ENCODE measurements at regions not wholly inside any gene's neighbourhood (a gene's known extent, or its start where the extent isn't known, plus 50 kb on each side); places are given as distances from the start of the nearest gene placed in this dataset.
"Not testable (repeated sequence)": the region's sequence is repeated elsewhere in the genome, so short reads cannot be mapped to it uniquely, and the experiment has no call there.

DNA sequence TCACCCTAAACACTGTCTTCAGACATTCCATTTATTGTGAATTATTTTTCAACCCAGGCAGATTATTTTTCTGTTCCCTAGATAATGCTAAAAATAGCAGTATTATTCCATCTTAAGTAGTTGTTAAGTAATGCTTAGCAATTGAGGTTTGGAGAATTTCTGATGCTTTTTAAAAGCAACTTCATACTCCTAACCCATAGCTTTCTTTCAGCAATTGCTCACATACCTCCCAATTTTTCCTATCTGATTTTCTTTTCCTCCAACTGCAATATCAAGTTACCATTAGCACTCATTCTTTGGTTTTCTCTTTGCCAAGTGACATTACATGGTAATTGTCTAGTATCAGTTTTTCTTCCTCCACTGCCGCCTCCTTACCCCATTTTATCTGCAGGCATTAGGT lies 104.7 kb downstream of the GPR85 start:
- DNase-seq, result no peak

DNA sequence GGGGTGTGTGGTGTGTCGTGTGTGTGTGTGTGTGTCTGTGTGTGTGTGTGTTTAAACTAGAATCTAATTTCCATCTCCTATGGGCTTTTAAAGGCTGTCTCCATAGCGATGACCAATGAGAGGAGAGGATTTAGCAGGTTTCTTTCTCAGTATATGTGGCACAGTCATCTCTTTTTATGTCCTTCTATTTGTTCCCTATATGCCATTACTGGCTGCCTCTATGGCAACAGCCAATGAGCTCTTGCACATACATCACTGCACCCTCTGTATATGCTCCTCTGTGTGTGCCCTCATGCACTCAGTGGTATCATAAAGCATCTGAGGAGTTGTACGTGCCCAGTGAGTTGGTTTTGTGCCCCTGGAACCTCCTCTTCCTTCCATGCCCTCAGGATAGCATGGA lies 107.6 kb downstream of the GPR85 start:
- not testable (repeated sequence) for DNase-seq

DNA sequence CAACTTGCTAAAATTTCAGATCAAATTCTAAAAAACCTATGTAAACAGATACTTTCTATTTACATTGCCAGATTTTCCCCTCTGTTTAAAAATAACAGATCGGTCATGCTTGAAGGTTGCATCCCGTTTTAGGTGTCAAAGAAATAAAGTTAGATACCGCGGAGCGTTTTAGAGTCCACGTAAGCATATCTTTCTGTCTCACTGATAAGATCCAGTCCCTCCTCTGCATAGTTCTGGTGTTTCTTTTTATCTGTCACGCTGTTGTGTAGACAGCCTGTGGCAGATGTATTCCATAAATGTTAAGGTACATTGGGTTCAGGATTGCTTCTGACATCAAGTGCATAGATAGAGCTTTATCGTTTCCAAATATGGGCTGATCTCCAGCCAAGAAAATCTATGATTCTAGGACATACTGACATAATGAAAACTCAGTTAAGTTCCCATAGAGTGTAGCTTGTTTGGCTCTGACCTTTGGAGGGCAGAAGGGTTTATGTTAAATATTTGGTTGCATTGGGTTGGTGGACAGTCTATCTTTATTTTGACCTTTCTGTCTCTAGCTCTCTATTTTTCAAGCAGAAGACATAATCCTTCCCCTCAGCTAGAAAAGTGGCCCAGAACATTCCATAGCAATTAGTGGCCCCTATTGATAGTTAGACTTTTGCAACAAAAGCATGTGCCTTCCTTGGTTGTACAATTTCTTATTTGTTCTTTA lies 109.2 kb downstream of the GPR85 start:
- DNase-seq, result not testable (repeated sequence)

DNA sequence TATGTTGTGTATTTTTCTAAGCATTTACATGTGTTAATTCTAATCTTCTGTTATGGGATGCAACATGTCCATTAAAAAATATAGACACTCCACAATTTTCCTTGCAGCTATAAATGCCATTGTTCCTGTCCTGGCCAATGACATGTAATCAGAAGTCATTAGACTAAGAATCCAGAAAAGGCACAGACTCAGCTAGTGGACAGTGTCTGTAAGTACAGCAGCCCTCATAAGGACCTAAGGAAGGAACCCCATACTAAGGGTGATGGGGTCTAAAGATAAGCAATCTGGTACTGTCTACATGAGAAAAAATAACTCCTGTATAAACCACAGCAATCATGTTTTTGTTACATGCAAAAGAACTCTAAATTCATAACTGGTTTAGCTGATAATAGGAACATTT lies 115.9 kb downstream of the GPR85 start:
- DNase-seq, result no peak

DNA sequence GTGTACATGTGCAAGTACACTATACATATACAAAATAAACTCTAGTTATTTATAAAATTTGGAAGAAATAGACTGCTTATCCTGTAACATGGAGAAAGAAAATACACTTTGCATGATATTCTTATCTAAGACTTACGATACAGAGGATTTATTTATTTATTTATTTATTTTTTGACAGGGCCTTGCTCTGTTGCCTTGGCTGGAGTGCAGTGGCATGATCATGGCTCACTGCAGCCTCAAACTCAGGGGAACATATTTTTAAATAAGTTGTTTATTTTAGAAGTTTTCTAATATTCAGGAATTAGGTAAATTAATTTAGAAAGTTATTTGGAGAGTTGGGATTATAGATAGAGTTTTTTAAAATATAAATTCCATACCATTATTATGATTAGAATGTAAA lies 116.7 kb downstream of the GPR85 start:
- no peak for DNase-seq

DNA sequence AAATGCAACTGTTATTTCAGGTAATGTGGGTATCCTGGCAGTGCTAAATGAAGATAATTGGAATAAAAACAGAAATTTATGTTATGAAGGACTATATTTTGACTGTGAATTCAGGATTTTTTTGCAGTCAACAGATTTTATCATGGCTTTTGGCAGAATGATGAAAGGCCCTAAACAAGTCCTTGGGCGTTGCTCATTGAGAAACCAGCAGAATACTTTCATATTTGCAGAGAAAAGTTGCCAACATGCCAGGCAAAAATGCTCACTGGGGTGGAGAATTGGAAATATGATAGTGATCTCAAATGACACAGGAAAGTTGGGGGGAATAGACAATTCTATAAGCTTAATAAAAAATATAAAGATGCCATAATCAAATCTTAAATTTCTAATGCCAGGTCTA lies 121.1 kb downstream of the GPR85 start:
- DNase-seq, result no peak

DNA sequence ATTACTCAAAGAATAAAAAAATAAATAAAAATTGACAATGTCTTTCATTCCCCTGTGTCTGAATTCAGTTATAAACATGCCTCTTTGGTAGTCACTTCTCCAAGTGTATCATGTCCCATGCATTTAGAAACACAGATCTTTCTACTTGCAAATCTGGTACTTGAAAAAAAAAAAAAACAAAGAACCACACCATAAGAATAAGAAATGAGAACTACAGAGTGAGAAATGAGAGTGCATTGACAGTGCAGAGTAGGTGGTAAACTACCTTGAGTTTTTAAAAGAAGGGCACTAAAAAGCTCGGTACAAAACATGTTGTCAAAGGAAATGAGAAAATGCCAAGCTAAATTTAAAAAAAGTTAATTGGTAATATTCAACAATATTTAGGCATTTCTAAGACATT lies 123.0 kb downstream of the GPR85 start:
- DNase-seq, result no peak

DNA sequence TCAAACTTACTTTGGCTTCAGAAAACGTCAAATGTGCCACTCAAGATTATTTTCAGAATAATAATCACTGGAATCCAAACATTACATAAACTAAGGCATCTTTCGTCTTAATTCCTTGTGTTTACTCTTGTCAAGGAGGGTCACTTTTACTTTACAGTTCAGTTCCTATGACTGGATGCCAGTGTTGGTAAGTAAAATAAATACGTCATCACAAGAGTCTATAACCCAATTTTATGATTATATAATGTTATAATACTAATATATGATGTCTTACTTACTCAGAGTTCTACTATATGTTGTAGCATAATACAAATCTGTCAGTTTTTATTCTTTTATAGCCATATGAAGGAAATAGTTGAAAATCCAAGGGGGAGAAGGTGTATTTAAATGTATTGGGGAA lies 123.8 kb downstream of the GPR85 start:
- no peak for DNase-seq

DNA sequence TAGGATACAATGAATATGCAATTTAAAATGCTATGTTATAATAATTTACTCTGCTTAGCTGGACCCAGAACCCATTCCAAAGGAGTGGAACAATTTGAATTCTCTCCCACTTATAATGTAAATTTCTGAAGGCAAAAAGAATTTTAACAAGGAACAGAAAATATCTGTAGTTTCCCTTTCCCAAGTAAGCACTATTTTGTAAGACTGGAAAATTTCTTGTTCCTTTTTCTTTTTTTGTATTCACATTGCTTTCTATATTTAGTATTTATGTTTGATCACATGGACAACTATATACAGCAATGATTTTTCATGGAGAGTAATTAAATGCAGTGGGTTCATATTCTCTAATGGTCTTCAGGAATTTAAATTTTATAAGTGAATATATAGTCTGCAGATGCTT lies 127.4 kb downstream of the GPR85 start:
- peak; percentile 61 to 95 (median 93) for DNase-seq

DNA sequence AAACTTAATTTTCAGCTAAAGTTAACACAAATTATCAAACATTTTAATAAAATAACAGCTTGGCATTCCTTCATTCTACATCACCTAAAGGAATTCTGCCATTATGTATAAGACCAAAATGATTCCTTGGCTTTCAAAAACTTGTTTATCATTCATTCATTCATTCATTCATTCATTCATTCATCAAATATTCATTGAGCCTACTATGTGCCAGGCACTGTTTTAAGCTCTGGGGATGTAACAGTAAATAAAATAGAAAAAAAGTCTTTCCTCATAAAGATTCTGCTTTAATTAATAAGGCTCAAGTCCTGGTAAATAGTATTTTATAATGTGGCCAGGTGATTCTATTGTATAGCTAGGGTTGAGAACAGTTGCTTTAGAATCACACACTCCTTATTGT lies 127.9 kb downstream of the GPR85 start:
- DNase-seq, result no peak

DNA sequence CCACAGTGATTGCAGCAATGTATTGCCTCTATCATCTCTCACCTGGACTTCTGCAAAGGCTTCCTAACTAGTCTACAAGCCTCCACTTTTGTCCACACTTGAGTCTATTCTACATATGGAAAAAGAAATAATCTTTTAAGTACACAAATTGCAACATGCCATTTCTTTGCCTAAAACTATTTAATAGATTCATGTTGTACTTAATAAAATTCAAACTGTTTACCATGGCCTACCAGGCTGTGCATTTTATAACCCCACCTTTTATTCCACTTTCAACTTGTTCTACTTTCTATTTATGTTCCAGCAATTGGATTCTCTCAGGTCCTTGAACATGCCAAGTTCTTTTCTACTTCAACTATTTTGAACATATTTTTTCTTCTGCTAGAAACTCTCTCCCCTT lies 128.7 kb downstream of the GPR85 start:
- no peak for DNase-seq

DNA sequence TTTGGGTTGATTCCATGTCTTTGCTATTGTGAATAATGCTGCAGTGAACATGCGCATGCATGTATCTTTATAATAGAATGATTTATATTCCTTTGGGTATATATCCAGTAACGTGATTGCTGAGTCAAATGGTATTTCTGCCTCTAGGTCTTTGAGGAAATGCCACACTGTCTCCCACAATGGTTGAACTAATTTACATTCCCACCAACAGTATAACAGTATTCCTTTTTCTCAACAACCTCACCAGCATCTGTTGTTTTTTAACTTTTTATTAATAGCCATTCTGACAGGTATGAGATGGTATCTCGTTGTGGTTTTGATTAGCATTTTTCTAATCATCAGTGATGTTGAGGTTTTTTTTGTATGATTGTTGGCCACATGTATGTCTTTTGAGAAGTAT lies 133.6 kb downstream of the GPR85 start:
- DNase-seq, result not testable (repeated sequence)

DNA sequence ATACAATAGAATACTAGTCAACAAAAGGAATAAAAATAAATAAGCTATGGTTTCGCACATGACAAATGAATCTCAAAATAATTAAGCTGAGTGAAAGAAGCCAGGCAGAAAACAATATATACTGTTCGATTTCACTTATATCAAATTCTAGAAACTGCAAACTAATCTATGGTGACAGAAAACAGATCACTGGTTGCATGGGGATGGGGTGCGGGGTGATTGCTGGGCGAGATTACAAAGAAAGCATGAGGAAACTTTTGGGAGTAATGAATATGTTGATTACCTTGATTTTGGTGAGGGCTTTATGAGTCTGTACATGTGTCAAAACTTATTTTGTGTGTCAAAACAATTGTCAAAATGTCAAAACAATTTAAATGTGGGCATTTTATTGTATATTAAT lies 135.6 kb downstream of the GPR85 start:
- no peak for DNase-seq

DNA sequence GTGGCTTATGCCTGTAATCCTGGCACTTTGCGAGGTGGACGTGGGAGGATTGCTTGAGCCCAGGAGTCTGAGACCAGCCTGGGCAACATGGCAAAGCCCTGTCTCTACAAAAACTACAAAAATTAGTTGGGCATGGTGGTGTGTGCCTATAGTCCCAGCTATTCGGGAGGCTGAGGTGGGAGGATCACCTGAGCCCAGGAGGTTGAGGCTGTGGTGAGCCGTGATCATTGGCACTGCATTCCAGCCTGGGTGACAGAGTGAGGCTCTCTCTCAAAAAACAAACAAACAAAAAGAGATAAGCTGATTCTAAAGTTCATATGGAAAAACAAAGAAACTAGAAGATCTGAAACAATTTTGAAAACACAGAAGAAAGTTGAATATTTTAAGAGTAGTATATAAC lies 136.9 kb downstream of the GPR85 start:
- DNase-seq, result not testable (repeated sequence)

DNA sequence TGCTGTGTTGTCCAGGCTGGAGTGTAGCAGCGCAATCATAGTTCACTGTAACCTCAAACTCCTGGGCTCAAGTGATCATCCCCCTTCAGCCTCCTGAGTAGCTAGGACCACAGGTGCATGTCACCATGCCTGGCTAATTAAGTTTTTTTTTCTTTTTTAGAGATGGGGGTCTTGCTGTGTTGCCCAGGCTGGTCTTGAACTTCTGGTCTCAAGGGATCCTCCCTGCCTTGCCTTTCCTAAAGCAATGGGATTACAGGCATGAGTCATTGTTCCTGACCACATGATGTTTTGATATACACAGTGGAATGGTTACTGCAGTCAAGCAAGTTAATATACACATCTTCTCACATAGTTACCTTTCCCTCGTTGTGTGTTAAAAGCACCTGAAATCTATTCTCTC lies 140.3 kb downstream of the GPR85 start:
- no peak for DNase-seq

DNA sequence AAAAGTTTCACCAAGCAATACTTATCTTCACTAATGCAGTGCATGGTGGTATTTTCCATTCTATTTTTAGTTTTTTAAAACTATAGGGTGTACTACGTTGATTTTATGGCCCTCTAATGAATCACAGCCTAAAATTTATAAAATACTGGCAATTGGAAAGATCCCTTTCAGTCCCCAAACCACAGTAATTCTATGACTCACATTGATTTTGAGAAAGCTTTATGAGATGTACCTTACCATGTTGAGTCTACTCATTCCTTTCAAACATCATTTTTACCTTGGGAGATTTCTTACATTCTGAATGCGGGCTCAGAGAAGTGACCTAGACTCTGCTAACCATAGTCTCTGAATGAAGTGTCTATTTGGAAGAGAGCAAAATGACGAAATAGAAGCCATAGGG lies 141.6 kb downstream of the GPR85 start:
- DNase-seq, result peak in 1 of 3 donors; percentile 33

DNA sequence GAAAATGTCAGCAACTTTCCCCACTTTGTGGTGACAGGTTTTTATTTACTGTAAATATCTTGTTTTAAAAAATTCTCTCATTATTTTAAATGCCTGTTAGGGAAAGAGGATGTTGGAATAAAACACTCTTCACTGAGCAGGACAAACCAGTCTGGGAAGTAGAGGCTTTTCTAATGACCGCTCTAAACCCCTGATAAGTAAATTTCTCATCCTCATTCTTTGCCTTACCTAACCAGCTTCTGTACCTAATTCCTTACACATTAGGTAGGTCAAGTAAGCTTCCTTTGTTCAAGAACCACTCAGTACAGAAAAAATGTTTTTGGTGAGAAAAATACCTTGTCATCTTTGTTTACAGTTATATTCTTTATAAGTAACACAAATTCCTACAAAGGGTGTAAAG lies 143.6 kb downstream of the GPR85 start:
- no peak for DNase-seq

DNA sequence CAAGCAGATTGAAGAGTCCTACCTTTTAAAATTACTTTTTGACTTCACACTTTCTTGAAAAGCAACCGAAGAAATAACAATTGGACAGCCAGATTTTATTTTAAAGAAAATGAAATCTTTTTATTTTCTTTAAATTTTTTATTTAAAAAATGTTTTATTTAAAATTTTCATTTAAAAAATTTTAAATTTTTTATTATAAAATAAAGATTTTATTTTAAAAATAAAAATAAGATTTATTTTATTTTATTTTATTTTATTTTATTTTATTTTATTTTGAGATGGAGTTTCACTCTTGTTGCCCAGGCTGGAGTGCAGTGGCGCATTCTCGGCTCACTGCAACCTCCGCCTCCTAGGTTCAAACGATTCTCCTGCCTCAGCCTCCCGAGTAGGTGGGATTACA lies 144.5 kb downstream of the GPR85 start:
- not testable (repeated sequence) for DNase-seq

DNA sequence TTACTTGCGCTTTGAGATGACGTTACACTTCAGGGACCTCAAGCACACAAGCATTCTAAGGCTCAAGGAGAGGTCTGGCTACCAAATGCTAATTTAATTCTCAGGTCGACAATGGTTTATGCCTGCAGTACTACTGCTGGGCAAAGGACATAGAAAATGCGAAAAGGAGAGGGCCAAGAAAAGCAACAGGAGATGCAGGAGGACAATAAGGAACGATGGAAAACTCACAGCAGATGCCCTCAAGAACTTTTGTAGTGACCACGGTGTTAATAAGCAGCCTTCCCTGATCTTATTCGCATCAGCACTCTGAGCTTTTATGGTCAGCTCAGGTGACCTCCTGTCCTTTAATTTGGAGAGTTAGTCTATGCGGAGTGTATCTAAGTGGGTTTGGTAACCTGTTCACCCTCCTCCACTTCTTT lies 146.3 kb downstream of the GPR85 start:
- no peak for DNase-seq

DNA sequence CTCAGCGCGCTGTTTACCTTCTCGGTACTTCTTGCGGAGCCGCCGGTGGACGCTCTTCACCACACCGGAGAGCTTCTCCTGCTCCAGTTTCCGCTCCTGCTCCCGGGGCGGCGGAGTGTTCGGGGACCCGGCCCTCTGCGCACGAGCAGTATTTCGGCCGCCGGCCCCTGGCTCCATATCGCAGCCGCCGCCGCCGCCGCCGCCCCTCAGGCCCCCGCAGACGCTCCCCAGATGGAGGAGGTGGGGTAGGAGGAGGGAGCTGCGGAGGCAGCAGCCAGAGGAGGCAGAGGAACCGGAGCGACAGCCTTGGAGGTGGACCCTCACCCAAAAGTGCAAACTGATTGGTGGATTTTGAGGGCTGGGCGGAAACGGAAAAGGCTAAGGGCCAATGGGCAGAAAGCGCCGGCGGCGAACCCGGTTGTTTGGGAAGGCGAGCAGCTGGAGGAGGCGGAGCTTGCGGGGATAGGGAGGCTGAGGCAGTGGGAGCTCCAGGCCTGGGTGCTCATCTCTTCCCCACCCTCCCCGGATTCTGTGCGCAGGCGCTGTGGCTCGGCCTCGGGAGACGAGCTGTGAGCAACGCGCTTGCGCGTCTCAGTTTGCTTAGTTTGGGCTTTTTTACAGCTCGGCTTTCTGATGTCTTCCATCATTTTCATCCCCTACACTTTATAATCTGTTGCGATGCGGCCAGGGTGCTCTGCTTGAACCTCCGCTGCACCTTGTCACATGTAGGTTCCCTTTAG lies 146.9 kb downstream of the GPR85 start:
- DNase-seq, result peak; percentile 99

DNA sequence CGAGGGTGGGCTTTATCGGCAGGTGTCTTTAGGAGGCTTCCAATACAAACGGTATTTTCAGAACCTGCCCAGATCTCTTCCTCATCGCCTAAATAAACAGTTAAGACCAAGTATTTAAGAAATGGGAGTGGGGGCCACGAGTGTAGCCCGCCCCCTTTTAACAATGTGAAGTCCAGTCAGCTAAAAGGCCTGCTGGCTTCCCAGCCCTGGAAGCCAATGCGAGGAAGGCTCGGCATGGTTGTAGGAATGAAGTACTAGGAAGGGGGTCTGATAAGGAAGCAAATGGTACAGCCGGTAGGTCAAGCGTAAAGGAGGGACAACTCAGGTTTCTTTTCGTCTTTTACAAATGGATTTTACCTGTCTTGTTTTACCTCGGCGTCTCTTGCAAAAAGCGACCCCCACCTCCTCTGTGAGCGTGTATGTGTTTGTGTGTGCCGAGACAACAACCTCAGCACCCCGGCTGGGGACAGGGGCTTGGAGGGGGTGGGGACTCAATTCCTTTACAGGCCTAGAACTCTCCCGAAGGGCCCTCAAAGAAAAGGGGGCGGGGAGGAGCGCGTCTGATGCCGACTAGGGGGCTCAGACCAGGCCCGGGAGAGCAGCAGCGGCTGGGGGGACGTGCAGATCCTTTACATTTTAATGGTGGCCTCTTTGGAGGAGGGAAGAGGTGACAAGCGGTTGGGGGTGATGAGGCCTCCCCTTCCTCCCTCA lies 147.6 kb downstream of the GPR85 start:
- peak in 2 of 3 donors; percentile 25 to 32 for DNase-seq

DNA sequence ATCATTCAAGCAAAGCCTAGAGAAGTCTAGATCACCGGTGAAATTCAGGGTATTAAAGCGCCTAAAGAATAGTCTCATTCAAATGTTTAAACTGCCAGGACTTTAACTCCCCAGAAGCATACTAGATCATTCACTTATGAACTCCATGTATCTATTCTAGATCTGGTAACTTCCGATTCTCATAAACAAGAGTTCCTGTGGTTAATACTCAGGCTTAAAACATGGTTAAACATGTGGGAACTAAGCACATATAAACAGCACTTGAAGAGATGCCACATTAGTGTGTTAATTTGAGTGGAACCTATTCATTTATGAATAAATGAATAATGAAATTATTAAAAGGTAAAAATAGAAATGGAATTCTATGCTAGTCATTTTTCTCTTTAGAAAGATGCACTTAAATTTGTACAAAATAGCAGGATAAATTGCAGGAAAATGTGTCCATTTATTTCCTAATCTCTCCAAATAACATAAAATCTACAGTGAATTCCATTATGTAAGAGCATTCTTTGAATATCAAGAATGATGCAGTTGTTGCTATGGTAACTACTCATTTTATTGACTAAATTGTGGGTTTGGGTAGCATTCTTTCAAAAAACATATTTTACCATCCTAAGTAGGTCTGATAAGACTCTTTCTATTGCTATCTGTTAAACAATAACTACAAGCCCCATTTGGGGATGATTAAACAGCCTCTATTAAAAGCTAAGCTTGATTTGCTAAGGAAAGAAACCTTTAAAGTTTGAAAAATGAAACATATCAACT lies 147.6 kb upstream of the TMEM168 start:
- no peak for DNase-seq

DNA sequence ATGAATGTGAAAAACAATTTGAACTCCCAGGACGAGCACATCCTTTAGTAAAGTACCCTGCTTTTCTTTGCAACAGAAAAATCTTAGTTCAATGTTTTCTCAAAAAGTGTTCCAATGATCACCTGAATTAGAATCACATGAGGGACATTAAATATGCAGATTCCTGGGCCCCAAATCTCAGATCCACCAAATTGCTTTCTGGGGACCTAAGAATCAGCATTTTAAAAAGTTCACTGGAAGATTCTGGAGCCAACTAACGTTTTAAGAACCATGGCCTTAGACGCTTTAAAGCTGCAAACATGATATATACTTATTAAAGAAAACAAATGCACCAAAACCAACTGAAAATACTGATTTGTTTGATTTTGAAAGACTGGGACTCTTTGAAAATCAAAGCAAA lies 143.4 kb upstream of the TMEM168 start:
- DNase-seq, result no peak

All from suppressor macrophage treated with lipopolysaccharide for 1 hour (primary cell).